ENCODE measurements at regions not wholly inside any gene's neighbourhood (a gene's known extent, or its start where the extent isn't known, plus 50 kb on each side); places are given as distances from the start of the nearest gene placed in this dataset.

GRCh38 chr6:88266126-88266525, 100.0 kb upstream of the CNR1 start:
- Histone ChIP-seq H3K27me3 (ENCODE audit: control insufficient read depth, low read length) (no peaks in the 10 kb centered on the region), H3K9me2 (replicated peaks; ENCODE audit: control insufficient read depth, low read length) (no peaks in the 10 kb centered on the region), H3K79me2 (ENCODE audit: control insufficient read depth, low read length) (no peaks in the 10 kb centered on the region), H4K20me1 (ENCODE audit: control insufficient read depth, insufficient read depth, low read depth, low read length) (no peaks in the 10 kb centered on the region), H3K9me3 (ENCODE audit: control insufficient read depth, insufficient read depth, low read length) (no peaks in the 10 kb centered on the region), H3K4me3 (ENCODE audit: low read length) (no peak overlapping the region), H3K4me1 (ENCODE audit: control insufficient read depth, low read length) (no peaks in the 10 kb centered on the region), H3K36me3 (ENCODE audit: control insufficient read depth, low read length) (no peaks in the 10 kb centered on the region), H3K27ac (ENCODE audit: low read depth, low read length) (no peak overlapping the region), H3K4me2 (ENCODE audit: low read length) (no peak overlapping the region), H3F3A (ENCODE audit: control insufficient read depth, insufficient read depth) (no peaks in the 10 kb centered on the region)
- no peak for TF ChIP-seq EZH2phosphoT487 (IDR thresholded peaks at IDR 0.05; ENCODE audit: borderline replicate concordance, low read length)
- TF ChIP-seq CTCF (IDR thresholded peaks at IDR 0.05; ENCODE audit: low read depth, low read length, poor library complexity, severe bottlenecking): no peak

- H3K4me3 ChIP-seq (ENCODE audit: low read length): no peak overlapping the region
- no peaks in the 10 kb centered on the region for H3K9me3 ChIP-seq (ENCODE audit: control insufficient read depth, insufficient read depth, low read length)
- H3K27ac ChIP-seq (ENCODE audit: low read depth, low read length): no peak overlapping the region
- H3K79me2 ChIP-seq (ENCODE audit: control insufficient read depth, low read length): no peaks in the 10 kb centered on the region
- H3F3A ChIP-seq (ENCODE audit: control insufficient read depth, insufficient read depth): no peaks in the 10 kb centered on the region
- H3K36me3 ChIP-seq (ENCODE audit: control insufficient read depth, low read length): no peaks in the 10 kb centered on the region
- no peaks in the 10 kb centered on the region for H3K4me1 ChIP-seq (ENCODE audit: control insufficient read depth, low read length)
- TF ChIP-seq EZH2phosphoT487 (IDR thresholded peaks at IDR 0.05; ENCODE audit: borderline replicate concordance, low read length) (no peak), CTCF (IDR thresholded peaks at IDR 0.05; ENCODE audit: low read depth, low read length, poor library complexity, severe bottlenecking) (no peak)
- H4K20me1 ChIP-seq (ENCODE audit: control insufficient read depth, insufficient read depth, low read depth, low read length): no peaks in the 10 kb centered on the region
- H3K4me2 ChIP-seq (ENCODE audit: low read length): no peak overlapping the region
- H3K27me3 ChIP-seq (ENCODE audit: control insufficient read depth, low read length): no peaks in the 10 kb centered on the region
- H3K9me2 ChIP-seq (replicated peaks; ENCODE audit: control insufficient read depth, low read length): no peaks in the 10 kb centered on the region
These were observed 97.4 kb upstream of the CNR1 start for GRCh38 chr6:88263591-88263990.

- H3K27me3 ChIP-seq (ENCODE audit: control insufficient read depth, low read length): no peaks in the 10 kb centered on the region
- no peaks in the 10 kb centered on the region for H3K4me1 ChIP-seq (ENCODE audit: control insufficient read depth, low read length)
- H3K9me3 ChIP-seq (ENCODE audit: control insufficient read depth, insufficient read depth, low read length): no peaks in the 10 kb centered on the region
- no peaks in the 10 kb centered on the region for H3K79me2 ChIP-seq (ENCODE audit: control insufficient read depth, low read length)
- H3K9me2 ChIP-seq (replicated peaks; ENCODE audit: control insufficient read depth, low read length): no peaks in the 10 kb centered on the region
- H4K20me1 ChIP-seq (ENCODE audit: control insufficient read depth, insufficient read depth, low read depth, low read length): no peaks in the 10 kb centered on the region
- no peak for TF ChIP-seq EZH2phosphoT487 (IDR thresholded peaks at IDR 0.05; ENCODE audit: borderline replicate concordance, low read length)
- TF ChIP-seq CTCF (IDR thresholded peaks at IDR 0.05; ENCODE audit: low read depth, low read length, poor library complexity, severe bottlenecking): no peak
- H3K27ac ChIP-seq (ENCODE audit: low read depth, low read length): no peak overlapping the region
- H3K4me3 ChIP-seq (ENCODE audit: low read length): no peak overlapping the region
- H3F3A ChIP-seq (ENCODE audit: control insufficient read depth, insufficient read depth): no peaks in the 10 kb centered on the region
- no peak overlapping the region for H3K4me2 ChIP-seq (ENCODE audit: low read length)
- no peaks in the 10 kb centered on the region for H3K36me3 ChIP-seq (ENCODE audit: control insufficient read depth, low read length)
These were observed 96.2 kb upstream of the CNR1 start for GRCh38 chr6:88262332-88262731.

- no peaks in the 10 kb centered on the region for H4K20me1 ChIP-seq (ENCODE audit: control insufficient read depth, insufficient read depth, low read depth, low read length)
- H3F3A ChIP-seq (ENCODE audit: control insufficient read depth, insufficient read depth): no peaks in the 10 kb centered on the region
- no peak for TF ChIP-seq CTCF (IDR thresholded peaks at IDR 0.05; ENCODE audit: low read depth, low read length, poor library complexity, severe bottlenecking)
- no peak for TF ChIP-seq EZH2phosphoT487 (IDR thresholded peaks at IDR 0.05; ENCODE audit: borderline replicate concordance, low read length)
- no peak overlapping the region for H3K4me3 ChIP-seq (ENCODE audit: low read length)
- H3K36me3 ChIP-seq (ENCODE audit: control insufficient read depth, low read length): no peaks in the 10 kb centered on the region
- 0 out of 2 replicates have a peak, but pooled peaks cover 2% of the 10 kb centered on the region for H3K9me2 ChIP-seq (replicated peaks; ENCODE audit: control insufficient read depth, low read length)
- no peaks in the 10 kb centered on the region for H3K27me3 ChIP-seq (ENCODE audit: control insufficient read depth, low read length)
- H3K27ac ChIP-seq (ENCODE audit: low read depth, low read length): no peak overlapping the region
- H3K79me2 ChIP-seq (ENCODE audit: control insufficient read depth, low read length): no peaks in the 10 kb centered on the region
- no peak overlapping the region for H3K4me2 ChIP-seq (ENCODE audit: low read length)
- no peaks in the 10 kb centered on the region; the same call in 1 of the 2 replicates for H3K9me3 ChIP-seq (ENCODE audit: control insufficient read depth, insufficient read depth, low read length)
- H3K4me1 ChIP-seq (ENCODE audit: control insufficient read depth, low read length): no peaks in the 10 kb centered on the region
These were observed 85.2 kb upstream of the CNR1 start for GRCh38 chr6:88251301-88251700.

Measured in DOHH2 (cell line).